GM12872 (cell line): ENCODE measurements at regions not wholly inside any gene's neighbourhood (a gene's known extent, or its start where the extent isn't known, plus 50 kb on each side); places are given as distances from the start of the nearest gene placed in this dataset.

ENCODE experiments used
- TF ChIP-seq, protein P1 (sequence below): IDR thresholded peaks from 3 replicates; pipeline ENCODE4 v1.5.1; 2011; ENCODE audit warnings: low read depth, mild to moderate bottlenecking, low read length, moderate library complexity; ENCODE audit not compliant: insufficient read depth

DNA sequence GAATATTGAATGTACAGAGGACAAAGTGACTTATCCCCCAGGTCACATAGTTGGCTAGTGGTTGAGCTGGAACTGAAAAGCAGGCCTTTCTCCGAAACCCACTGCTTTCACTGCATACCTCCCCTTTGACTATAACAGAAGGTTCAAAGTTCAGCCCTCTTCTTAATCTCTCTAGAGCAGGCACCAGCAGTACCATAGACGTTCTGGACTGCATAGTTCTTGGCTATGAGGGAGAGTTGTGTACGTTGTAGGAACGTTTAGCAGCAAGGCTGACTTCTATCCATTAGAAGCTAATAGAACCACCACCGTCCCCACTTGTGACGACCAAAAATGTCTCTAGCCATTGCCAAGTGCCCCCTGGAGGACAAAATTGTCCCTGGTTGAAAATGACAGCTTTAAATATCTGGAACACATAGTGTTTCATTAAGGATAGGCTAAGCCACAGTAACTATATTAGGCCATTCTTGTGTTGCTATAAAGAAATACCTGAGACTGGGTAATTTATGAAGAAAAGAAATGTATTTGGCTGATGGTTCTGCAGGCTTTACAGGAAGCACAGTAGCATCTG, 123.8 kb upstream of the MTHFD1L start:
- TF ChIP-seq, protein P1, sequence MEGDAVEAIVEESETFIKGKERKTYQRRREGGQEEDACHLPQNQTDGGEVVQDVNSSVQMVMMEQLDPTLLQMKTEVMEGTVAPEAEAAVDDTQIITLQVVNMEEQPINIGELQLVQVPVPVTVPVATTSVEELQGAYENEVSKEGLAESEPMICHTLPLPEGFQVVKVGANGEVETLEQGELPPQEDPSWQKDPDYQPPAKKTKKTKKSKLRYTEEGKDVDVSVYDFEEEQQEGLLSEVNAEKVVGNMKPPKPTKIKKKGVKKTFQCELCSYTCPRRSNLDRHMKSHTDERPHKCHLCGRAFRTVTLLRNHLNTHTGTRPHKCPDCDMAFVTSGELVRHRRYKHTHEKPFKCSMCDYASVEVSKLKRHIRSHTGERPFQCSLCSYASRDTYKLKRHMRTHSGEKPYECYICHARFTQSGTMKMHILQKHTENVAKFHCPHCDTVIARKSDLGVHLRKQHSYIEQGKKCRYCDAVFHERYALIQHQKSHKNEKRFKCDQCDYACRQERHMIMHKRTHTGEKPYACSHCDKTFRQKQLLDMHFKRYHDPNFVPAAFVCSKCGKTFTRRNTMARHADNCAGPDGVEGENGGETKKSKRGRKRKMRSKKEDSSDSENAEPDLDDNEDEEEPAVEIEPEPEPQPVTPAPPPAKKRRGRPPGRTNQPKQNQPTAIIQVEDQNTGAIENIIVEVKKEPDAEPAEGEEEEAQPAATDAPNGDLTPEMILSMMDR, result peak; percentile 63

DNA sequence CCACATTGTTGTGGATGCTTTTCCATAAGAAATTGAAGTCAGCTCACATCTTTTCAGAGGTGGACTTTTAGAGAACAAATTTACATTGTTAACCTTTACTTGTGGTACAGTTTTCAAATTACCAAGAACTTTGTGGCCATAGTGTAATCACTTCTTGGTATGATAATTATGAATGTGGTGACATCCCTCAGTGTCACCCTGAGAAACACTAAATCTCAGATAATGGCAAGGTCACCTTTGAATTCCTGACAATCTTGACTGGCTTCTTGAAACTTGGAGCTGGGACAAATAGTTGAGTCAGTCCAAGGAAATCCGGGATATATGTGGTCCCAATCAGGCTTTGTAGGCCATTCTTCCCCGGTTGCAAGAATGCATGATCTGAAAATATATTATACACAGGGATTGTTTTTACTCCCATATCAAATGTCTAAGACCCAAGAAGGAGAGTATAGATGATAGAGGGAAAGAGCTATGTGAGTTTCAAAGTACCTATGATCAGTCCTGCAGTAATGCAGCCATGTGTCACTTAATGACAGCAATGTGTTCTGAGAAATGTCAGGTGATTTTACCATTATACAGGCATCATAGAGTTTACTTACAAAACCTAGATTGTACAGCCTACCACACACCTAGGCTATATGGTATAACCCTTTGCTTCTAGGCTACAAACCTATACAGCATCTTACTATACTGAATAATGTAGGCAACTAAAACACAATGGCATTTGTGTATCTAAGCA, 120.8 kb upstream of the MTHFD1L start:
- TF ChIP-seq, protein P1, result no peak

DNA sequence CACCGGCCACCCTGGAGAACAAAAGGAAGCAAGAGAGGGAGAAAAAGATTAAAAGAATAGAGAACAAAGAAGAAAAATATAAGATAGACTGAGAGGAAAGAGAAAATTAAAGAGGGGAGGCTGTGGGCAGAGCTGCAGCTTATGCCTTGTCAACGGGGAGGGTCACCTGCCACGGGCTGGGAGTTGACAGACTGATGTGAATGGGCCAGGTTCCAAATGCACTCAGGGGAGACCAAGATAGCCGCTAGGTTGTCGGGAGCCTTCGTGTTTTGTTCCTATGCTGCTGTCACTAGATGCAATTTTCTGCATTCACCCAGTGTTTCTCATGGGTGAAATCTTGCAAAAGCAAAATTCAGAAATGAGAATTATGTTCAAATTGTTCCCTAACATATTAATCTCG, 119.6 kb upstream of the MTHFD1L start:
- TF ChIP-seq, protein P1, result no peak

DNA sequence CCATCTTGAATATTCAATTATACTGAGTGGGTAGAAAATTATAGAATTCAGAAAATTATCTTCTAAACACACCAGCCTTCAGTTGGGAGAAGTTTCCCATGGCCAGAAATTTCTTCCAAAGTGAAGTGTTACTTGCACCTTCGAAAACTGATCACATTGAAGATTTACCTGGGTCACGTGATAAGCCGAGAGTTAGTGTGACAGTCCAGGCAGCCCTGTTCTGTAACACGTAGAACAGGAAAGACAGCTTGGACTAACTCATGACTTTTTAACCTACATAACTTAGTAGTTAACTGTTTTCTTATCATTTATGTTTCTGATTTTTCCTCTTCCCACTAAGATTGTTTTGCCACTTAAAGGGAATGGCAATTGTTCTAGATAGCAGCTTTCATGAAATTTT, 118.3 kb upstream of the MTHFD1L start:
- TF ChIP-seq, protein P1, result no peak

DNA sequence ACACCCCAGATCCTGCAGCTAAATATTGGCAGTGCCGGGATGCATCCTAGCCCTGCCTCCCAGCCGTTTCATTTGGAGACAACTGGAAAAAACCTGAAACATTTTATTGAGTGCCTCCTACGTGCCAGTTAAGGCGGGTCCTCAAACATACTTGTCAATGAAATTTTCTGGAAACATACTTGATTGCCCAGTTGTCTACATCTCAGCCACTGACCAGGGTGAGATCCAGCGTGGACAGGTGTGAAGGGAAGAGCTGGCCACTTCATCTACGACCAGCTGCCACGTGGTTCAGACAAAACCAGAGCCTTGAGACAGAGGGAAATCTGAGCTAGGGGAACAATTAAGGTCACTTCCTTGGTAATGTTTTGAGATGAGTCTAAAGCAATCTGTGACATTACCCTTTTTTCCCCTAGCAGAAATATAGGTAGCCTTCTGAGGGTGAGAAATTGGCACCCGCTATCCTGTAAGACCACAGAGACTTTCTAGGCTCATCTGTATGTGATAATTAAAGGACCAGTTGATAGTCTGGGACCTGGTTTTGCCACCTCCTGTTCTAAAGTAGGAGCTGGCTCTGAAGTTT, 116.3 kb upstream of the MTHFD1L start:
- TF ChIP-seq, protein P1, result no peak

DNA sequence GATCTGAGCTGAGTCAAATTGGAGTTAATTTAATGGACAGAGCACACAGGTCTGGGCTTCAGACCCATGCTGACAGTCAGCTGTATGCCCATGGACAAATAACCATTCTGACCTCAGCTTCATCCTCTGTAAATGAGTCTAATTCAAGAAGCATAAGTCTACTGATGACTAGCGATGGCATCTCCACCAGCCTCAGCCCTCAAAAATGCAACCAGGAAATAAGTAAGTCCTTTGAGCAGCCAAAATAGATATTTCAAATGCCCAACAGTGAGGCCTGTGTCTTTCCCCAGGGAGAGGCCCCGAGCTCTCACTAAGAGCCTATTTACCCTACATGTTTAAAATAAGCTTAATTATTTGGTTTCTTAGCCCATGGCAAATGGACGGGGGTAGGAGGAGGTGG, 114.2 kb upstream of the MTHFD1L start:
- TF ChIP-seq, protein P1, result no peak

DNA sequence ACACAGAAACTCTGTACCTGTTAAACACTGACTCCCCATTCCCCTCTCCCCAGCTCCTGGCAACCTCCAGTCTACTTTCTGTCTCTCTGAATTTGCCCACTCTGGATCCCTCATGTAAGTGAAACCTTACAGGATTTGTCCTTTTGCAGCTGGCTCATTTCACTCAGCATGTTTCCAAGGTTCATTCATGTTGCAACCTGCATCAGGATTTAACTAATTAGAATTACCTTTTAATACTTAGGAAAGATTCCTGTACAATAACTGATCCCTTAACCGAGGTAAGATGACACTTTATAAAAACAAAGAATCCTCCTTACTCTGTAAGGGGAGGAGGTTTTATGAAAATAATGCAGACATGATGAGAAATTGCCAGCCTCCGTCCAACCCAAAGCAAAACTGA, 113.1 kb upstream of the MTHFD1L start:
- TF ChIP-seq, protein P1, result no peak
